Gastroesophageal sphincter (tissue), 4 donors: ENCODE measurements at regions not wholly inside any gene's neighbourhood (a gene's known extent, or its start where the extent isn't known, plus 50 kb on each side); places are given as distances from the start of the nearest gene placed in this dataset.
"Not testable (repeated sequence)": the region's sequence is repeated elsewhere in the genome, so short reads cannot be mapped to it uniquely, and the experiment has no call there.

Source experiments
- ATAC-seq: fragments of 150-250 bp; one replicate; pipeline ENCODE4 v1.9.1; 2016; ENCODE audit warnings: mild to moderate bottlenecking, moderate library complexity
- H3K27ac ChIP-seq, 4 donors: fragments of 200-600 bp; sonication (generic) in 3 of 4; 1 replicate in 3 of 4; 2 replicates in 1 of 4; pipeline ENCODE4 v1.5.1; 2016 to 2019
- H3K27me3 ChIP-seq: fragments of 200-600 bp; sonication (generic); one replicate; pipeline ENCODE4 v1.5.1; 2019
- H3K36me3 ChIP-seq, 2 donors: fragments of 200-600 bp; sonication (generic); one replicate each; pipeline ENCODE4 v1.5.1; 2019; ENCODE audit warnings: control low read depth in 1 of 2
- H3K4me1 ChIP-seq, 3 donors: fragments of 200-600 bp; sonication (generic); 1 replicate in 2 of 3; 2 replicates in 1 of 3; pipeline ENCODE4 v1.5.1; 2016 to 2019; ENCODE audit warnings: control low read depth in 2 of 3
- H3K4me3 ChIP-seq, 2 donors: fragments of 200-600 bp; sonication (generic); one replicate each; pipeline ENCODE4 v1.5.1; 2019; ENCODE audit warnings: mild to moderate bottlenecking in 1 of 2, moderate library complexity in 1 of 2
- H3K9me3 ChIP-seq, 3 donors: fragments of 200-600 bp; sonication (generic); one replicate each; pipeline ENCODE4 v1.5.1; 2017 to 2019; ENCODE audit warnings: control low read depth in 2 of 3
- EP300 ChIP-seq: sonication (generic); formaldehyde crosslinking; IDR thresholded peaks from one replicate; pipeline ENCODE4 v1.6.1; 2017; ENCODE audit warnings: antibody characterized with exemption, mild to moderate bottlenecking
- POLR2A ChIP-seq, 2 donors: fragments of 450-650 bp; IDR thresholded peaks; one replicate each; pipeline ENCODE4 v1.6.1; 2017; ENCODE audit warnings: antibody characterized with exemption in 2 of 2, mild to moderate bottlenecking in 2 of 2, moderate library complexity in 1 of 2
- POLR2AphosphoS5 ChIP-seq: sonication (generic); formaldehyde crosslinking; IDR thresholded peaks from one replicate; pipeline ENCODE4 v1.6.1; 2017; ENCODE audit warnings: antibody characterized with exemption
- whole genome bisulfite sequencing, 2 donors: methylation state at CpG; one replicate each; pipeline ENCODE4 v1.1.5; 2018; ENCODE audit warnings: low coverage in 1 of 2; 5-methylcytosine and 5-hydroxymethylcytosine counted together
- TF ChIP-seq, protein P1 (sequence below), 4 experiments: fragments of 200-600 bp in 2 of 4; fragments of 450-650 bp in 2 of 4; sonication (generic) in 1 of 4; IDR thresholded peaks; one replicate each; pipeline ENCODE4 v1.5.1; 2017 to 2019; ENCODE audit warnings: antibody characterized with exemption in 4 of 4, mild to moderate bottlenecking in 2 of 4, moderate library complexity in 2 of 4

DNA sequence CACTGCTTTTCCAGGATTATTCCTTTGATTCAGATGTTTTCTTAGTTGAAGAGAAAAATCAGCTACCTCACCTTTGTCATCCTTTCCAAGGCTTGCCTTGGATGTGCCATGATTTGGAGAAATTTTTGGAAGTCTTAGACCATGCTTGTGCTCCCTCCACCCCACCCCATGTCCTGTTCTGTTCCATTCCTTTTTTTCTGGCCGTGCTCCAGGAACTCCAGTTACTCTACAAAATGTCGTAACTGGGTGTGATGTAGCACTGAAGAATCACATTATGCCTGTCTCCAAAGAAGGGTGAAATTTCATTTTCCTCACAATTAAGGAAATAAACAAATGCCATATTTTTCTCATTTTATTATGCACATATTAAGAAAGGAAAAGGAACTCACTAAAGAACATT is 217.8 kb upstream of the ZRANB2 start:
- Histone ChIP-seq H3K4me3 (no peak overlapping the region), H3K9me3 (no peaks in the 10 kb centered on the region), H3K27ac (no peak overlapping the region), H3K4me1 (no peaks in the 10 kb centered on the region), H3K27me3 (no peaks in the 10 kb centered on the region), H3K36me3 (no peaks in the 10 kb centered on the region)
- 67 to 70% methylated on average over 2 of the region's 2 CpGs for WGBS, 2 donors
- no peak for ATAC-seq
- TF ChIP-seq POLR2A (IDR thresholded peaks at IDR 0.05) = no peak
- no peak for TF ChIP-seq POLR2AphosphoS5
- TF ChIP-seq, protein P1, sequence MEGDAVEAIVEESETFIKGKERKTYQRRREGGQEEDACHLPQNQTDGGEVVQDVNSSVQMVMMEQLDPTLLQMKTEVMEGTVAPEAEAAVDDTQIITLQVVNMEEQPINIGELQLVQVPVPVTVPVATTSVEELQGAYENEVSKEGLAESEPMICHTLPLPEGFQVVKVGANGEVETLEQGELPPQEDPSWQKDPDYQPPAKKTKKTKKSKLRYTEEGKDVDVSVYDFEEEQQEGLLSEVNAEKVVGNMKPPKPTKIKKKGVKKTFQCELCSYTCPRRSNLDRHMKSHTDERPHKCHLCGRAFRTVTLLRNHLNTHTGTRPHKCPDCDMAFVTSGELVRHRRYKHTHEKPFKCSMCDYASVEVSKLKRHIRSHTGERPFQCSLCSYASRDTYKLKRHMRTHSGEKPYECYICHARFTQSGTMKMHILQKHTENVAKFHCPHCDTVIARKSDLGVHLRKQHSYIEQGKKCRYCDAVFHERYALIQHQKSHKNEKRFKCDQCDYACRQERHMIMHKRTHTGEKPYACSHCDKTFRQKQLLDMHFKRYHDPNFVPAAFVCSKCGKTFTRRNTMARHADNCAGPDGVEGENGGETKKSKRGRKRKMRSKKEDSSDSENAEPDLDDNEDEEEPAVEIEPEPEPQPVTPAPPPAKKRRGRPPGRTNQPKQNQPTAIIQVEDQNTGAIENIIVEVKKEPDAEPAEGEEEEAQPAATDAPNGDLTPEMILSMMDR (IDR thresholded peaks at IDR 0.05) = no peak

DNA sequence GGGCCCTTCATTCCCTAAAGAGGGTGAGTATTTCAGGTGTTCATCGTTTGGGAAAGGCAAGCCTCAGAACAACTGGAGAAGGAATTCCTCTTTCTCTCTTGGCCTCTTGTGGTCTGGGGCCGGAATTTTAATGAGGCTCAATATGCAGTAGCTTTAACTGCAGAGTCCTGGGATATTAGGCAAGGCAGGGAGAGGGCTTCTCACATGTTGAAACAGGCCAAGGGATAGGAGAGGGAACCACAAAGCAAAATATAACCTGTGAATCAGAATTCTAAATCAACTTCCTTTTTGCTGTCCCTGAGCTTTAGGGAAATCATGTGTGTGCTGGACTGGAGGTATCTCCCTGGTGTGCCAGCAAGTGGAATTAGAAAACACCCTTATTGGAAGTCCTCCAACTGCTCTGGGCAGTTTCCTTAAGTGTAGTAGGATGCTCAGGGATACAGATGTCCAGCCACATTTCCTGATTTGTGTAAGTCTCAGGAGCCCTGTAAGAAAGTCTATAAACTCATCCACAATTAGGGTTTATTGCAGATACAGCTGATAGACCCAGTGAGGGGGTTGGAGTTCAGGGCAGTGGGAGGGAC is 215.8 kb upstream of the ZRANB2 start:
- no peaks in the 10 kb centered on the region for H3K9me3 ChIP-seq

DNA sequence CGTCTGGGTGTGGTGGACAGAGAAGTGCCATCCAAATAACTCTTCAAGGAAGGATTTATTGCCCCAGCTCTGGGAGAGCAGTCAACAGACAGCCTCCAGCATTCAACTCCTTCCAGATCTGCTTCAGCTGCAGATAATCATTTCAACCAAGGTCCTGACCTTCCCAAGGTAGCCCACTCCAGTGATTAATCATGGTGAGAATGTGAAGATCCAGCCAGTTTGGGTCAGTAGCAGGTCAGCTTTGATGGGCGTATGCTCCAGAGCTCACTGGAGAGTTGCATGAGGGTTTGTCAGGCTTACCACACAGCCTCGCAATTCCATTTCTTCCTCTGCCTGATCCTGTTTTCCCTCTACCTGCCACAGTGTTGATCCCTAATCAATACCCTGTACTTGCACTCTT is 214.5 kb upstream of the ZRANB2 start:
- no peaks in the 10 kb centered on the region for H3K4me1 ChIP-seq
- no peaks in the 10 kb centered on the region for H3K9me3 ChIP-seq
- no peak overlapping the region for H3K4me3 ChIP-seq
- no peaks in the 10 kb centered on the region for H3K36me3 ChIP-seq
- no peak overlapping the region for H3K27ac ChIP-seq
- no peak for ATAC-seq
- H3K27me3 ChIP-seq = no peaks in the 10 kb centered on the region
- TF ChIP-seq POLR2A (IDR thresholded peaks at IDR 0.05) (no peak), POLR2AphosphoS5 (no peak), EP300 (no peak)
- TF ChIP-seq, protein P1 (IDR thresholded peaks at IDR 0.05) = no peak
- 55 to 69% methylated on average over 3 of the region's 3 CpGs for WGBS, 2 donors

More for the DNA sequence above, 215.8 kb upstream of the ZRANB2 start:
- no peak overlapping the region for H3K27ac ChIP-seq
- H3K4me3 ChIP-seq = no peak overlapping the region
- H3K4me1 ChIP-seq = no peaks in the 10 kb centered on the region
- TF ChIP-seq, protein P1 (IDR thresholded peaks at IDR 0.05) = no peak
- TF ChIP-seq EP300 (no peak), POLR2A (IDR thresholded peaks at IDR 0.05) (no peak), POLR2AphosphoS5 (no peak)
- ATAC-seq = no peak
- no peaks in the 10 kb centered on the region for H3K36me3 ChIP-seq
- WGBS, 2 donors = 50% methylated on average over 1 of the region's 2 CpGs; no CpG with 5 or more reads in 1 of the 2 donors
- H3K27me3 ChIP-seq = no peaks in the 10 kb centered on the region

DNA sequence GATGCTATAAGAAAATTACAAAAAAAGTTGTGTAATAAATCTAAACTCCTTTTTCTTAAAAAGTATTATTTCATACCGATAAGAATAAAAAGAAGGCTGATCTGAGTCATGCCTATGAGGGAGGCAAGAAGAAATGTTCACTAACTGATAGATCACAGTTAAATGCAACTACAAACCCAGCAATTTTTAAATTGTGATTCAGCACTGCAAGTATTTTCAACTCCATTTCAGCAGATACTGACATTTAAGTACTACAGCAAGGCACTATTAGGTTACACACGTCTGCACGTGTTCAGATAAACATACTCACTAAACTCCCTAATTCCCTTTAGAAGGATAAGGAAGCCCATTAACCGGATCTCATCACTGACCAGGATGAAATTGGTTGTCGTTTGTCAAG is 213.3 kb upstream of the ZRANB2 start:
- H3K9me3 ChIP-seq = no peaks in the 10 kb centered on the region
- TF ChIP-seq EP300 (no peak), POLR2A (IDR thresholded peaks at IDR 0.05) (no peak), POLR2AphosphoS5 (no peak)
- TF ChIP-seq, protein P1 (IDR thresholded peaks at IDR 0.05) = no peak
- WGBS, 2 donors = 22 to 62% methylated on average over 4 to 5 of the region's 5 CpGs
- H3K27me3 ChIP-seq = no peaks in the 10 kb centered on the region
- H3K4me3 ChIP-seq = no peak overlapping the region
- ATAC-seq = no peak
- no peaks in the 10 kb centered on the region for H3K4me1 ChIP-seq
- H3K36me3 ChIP-seq = no peaks in the 10 kb centered on the region
- H3K27ac ChIP-seq = no peak overlapping the region

DNA sequence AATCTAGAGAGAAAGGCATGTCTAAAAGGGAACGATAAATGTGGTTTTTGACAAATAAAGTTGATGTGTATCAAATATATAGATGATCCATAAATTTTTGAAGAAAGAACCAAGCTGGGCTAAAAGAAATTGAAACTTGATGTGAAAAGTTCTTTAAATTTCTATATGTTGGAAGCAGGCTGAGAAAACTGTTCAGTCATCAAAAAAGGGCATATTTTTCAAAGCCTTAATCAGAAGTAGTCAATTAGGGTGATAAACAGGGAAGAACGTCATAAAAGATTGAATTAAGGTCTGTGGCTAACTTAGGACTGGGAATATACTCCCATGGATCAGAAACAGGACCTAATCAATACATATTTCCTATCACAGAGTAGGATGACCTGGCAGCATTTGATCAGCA is 211.4 kb upstream of the ZRANB2 start:
- Histone ChIP-seq H3K36me3 (no peaks in the 10 kb centered on the region), H3K4me1 (no peaks in the 10 kb centered on the region), H3K27me3 (no peaks in the 10 kb centered on the region), H3K9me3 (no peaks in the 10 kb centered on the region), H3K4me3 (no peak overlapping the region), H3K27ac (no peak overlapping the region)
- WGBS, 2 donors = 76 to 79% methylated on average over 2 of the region's 2 CpGs
- TF ChIP-seq POLR2AphosphoS5 (no peak), EP300 (no peak), POLR2A (IDR thresholded peaks at IDR 0.05) (no peak)
- TF ChIP-seq, protein P1 (IDR thresholded peaks at IDR 0.05) = no peak
- ATAC-seq = no peak

DNA sequence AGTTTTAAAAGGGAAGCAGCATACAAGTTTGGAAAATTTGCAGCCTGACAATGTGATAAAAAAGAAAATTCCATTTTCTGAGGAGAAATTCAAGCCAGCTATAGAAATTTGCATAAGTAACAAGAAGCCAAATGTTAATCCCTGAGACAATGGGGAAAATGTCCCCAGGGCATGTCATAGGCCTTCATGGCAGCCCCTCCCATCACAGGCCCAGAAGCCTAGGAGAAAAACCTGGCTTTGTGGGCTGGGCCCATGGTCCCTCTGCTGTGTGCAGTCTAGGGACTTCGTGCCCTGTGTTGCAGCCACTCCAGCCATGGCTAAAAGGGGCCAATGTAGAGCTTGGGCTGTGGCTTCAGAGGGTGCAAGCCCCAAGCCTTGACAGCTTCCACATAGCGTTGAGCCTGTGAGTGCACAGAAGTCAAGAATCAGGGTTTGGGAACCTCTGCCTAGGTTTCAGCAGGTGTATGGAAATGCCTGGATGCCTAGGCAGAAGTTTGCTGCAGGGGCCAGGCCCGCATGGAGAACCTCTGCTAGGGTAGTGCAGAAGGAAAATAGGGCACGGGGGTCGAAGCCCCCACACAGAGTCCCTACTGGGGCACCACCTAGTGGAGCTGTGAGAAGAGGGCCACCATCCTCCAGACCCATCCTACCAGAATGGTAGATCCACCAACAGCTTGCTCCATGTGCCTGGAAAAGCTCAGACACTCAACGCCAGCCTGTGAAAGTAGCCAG is 209.8 kb upstream of the ZRANB2 start:
- H3K27me3 ChIP-seq, H3K27ac ChIP-seq, H3K4me1 ChIP-seq, ATAC-seq, H3K36me3 ChIP-seq, H3K9me3 ChIP-seq, H3K4me3 ChIP-seq: not testable (repeated sequence)
- WGBS, 2 donors = 100% methylated on average over 1 of the region's 6 CpGs
